Esophagus muscularis mucosa (tissue), 3 donors: ENCODE measurements at regions not wholly inside any gene's neighbourhood (a gene's known extent, or its start where the extent isn't known, plus 50 kb on each side); places are given as distances from the start of the nearest gene placed in this dataset.
"Not testable (repeated sequence)": the region's sequence is repeated elsewhere in the genome, so short reads cannot be mapped to it uniquely, and the experiment has no call there.

Source experiments
- CTCF ChIP-seq, 3 experiments: fragments of 200-600 bp in 2 of 3; fragments of 450-650 bp in 1 of 3; sonication (generic) in 2 of 3; IDR thresholded peaks; one replicate each; pipeline ENCODE4 v1.5.1; 2017 to 2019; ENCODE audit warnings: antibody characterized with exemption in 3 of 3, mild to moderate bottlenecking in 2 of 3, moderate library complexity in 1 of 3
- POLR2A ChIP-seq: fragments of 450-650 bp; IDR thresholded peaks from one replicate; pipeline ENCODE4 v1.6.1; 2017; ENCODE audit warnings: antibody characterized with exemption, moderate library complexity, mild to moderate bottlenecking, low read depth

- TF ChIP-seq CTCF (IDR thresholded peaks at IDR 0.05); POLR2A: not testable (repeated sequence)
These were observed 71.4 kb upstream of the PIK3R4 start for GRCh38 chr3:130818066-130818465.
